Coronary artery (tissue), 2 donors: ENCODE measurements at regions not wholly inside any gene's neighbourhood (a gene's known extent, or its start where the extent isn't known, plus 50 kb on each side); places are given as distances from the start of the nearest gene placed in this dataset.

Source experiments
- DNase-seq: peaks from one replicate; pipeline ENCODE4 v3.0.0-alpha.2; 2017; ENCODE audit warnings: low spot score
- H3K27ac ChIP-seq, 2 donors: fragments of 200-600 bp; sonication (generic); one replicate each; pipeline ENCODE4 v1.5.1; 2016 to 2019
- H3K4me3 ChIP-seq: fragments of 200-600 bp; sonication (generic); 2 replicates; pipeline ENCODE4 v1.5.1; 2016; ENCODE audit warnings: mild to moderate bottlenecking, moderate library complexity
- CTCF ChIP-seq: fragments of 200-600 bp; sonication (generic); IDR thresholded peaks from one replicate; pipeline ENCODE4 v1.5.1; 2019; ENCODE audit warnings: antibody characterized with exemption

- Histone ChIP-seq H3K4me3 (no peak overlapping the region), H3K27ac (no peak overlapping the region)
- no peak for DNase-seq
- no peak for TF ChIP-seq CTCF
Observed at GRCh38 chr7:86252406-86252805, 391.3 kb upstream of the GRM3 start.

GRCh38 chr7:86248977-86249376, 394.7 kb upstream of the GRM3 start:
- H3K4me3 ChIP-seq: no peak overlapping the region
- DNase-seq: no peak
- no peak for TF ChIP-seq CTCF

GRCh38 chr7:86243171-86243570, 400.5 kb upstream of the GRM3 start:
- no peak for DNase-seq
- no peak overlapping the region for H3K4me3 ChIP-seq
- H3K27ac ChIP-seq: no peak overlapping the region
- no peak for TF ChIP-seq CTCF

More at GRCh38 chr7:86248977-86249376, 394.7 kb upstream of the GRM3 start:
- no peak overlapping the region for H3K27ac ChIP-seq

- H3K27ac ChIP-seq: no peak overlapping the region
- DNase-seq: no peak
- H3K4me3 ChIP-seq: no peak overlapping the region
- no peak for TF ChIP-seq CTCF
Observed at GRCh38 chr7:86226191-86226590, 417.5 kb upstream of the GRM3 start.

GRCh38 chr7:86222806-86223205, 420.9 kb upstream of the GRM3 start:
- Histone ChIP-seq H3K27ac (no peak overlapping the region), H3K4me3 (no peak overlapping the region)
- no peak for TF ChIP-seq CTCF
- DNase-seq: no peak

GRCh38 chr7:86214734-86215133, 429.0 kb upstream of the GRM3 start:
- no peak overlapping the region for H3K4me3 ChIP-seq
- H3K27ac ChIP-seq: no peak overlapping the region
- no peak for TF ChIP-seq CTCF
- no peak for DNase-seq

- no peak for DNase-seq
- TF ChIP-seq CTCF: no peak
- Histone ChIP-seq H3K4me3 (no peak overlapping the region), H3K27ac (no peak overlapping the region)
Observed at GRCh38 chr7:86212976-86213375, 430.7 kb upstream of the GRM3 start.
